Activated naive CD4-positive, alpha-beta T cell (primary cell): ENCODE measurements at regions not wholly inside any gene's neighbourhood (a gene's known extent, or its start where the extent isn't known, plus 50 kb on each side); places are given as distances from the start of the nearest gene placed in this dataset.
"Not testable (repeated sequence)": the region's sequence is repeated elsewhere in the genome, so short reads cannot be mapped to it uniquely, and the experiment has no call there.

Source experiments
- DNase-seq, 4 experiments: peaks; one replicate each; lab custom pipeline; 2025; lab: John Stamatoyannopoulos, UW

DNA sequence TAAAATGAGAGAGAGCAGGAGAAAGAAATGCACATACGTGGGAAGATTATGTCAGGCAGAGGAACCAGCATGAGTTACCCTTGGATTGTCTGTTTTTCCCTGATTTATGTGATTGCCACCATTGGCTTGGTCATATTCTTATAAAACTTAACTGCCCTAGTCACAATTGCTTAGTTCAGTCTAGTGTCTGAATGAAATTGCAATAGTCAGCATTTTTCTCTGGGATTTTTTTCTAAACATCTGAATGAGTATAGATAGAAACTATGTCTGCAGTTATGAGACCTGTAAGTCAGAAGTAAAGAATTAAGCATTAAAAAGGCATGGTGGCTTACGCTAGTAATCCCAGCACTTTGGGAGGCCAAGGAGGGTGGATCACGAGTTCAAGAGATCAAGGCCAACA lies 889.8 kb downstream of the PLA2G4A start:
- no peak for DNase-seq

DNA sequence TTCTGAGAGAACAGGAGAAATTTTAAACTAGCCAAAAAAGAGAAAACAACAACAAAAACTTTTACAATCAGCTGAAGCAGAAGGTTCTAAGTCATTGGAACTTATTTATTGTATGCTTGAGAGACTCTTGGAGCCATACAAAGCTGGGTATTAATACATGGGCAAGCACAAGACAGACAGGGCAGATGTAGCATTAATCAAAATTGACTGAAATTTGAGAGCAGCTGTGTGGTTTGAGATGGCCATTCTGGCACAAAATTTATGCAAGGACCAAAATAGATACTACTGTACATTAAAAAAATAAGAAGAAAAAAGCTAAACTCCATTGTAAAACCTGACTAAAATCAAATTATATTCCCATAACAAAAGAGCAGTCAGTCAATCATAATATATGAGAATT lies 892.5 kb downstream of the PLA2G4A start:
- no peak for DNase-seq

DNA sequence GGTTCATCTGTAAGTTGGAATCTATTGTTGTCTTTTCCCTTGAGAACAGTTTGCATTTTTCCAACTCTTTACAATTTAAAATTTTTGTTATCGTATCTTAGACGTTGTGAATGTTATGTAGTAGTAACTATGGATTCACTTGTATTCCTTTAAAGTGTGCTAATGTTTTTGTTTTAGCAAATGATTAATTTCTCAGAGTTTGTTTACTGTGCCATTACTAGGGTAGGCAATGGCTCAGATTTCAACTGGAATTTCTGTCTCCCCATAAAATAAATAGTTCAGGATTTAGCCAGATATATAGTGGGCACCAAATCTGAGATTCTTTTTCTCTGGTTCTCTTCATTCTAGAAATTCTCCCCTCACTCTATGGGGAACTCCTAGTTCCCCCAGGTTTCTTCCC lies 896.5 kb downstream of the PLA2G4A start:
- no peak for DNase-seq

DNA sequence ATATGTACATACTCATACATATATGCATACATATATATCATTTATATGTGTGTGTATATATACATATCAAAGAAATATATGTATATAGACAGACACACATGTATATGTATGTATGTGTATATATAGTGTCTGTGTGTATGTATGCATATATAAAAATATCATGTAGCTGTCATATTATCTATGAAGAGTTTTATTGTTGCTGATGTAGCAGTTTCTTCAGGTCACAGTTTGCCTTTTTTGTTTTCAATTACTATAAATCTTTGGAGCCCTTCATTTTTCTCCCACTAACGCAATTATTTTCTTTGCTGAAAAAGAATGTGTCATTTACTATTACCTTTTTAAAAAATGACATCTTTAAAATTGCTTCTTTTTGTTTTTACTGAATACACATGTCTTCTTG lies 904.5 kb downstream of the PLA2G4A start:
- DNase-seq, result no peak

DNA sequence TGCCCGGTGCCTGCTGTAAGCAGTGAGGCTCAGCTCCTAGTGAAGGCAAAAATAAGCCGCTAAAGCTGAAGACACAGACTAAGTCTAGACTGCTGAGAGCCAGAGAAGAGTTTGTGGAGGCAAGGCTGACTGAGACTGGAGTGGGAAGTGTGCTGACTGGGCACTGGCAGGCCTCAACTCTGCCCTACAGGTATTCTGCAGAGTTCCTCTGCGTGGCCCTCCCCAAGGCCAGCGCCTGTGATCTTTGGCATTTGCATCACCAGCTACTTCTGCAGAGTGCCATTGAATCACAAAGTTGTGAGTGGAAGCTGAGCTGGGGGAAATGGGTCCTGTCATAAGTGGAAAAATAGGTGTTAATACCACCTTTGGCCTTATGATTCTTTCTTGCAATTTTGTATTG lies 905.7 kb downstream of the PLA2G4A start:
- no peak for DNase-seq

DNA sequence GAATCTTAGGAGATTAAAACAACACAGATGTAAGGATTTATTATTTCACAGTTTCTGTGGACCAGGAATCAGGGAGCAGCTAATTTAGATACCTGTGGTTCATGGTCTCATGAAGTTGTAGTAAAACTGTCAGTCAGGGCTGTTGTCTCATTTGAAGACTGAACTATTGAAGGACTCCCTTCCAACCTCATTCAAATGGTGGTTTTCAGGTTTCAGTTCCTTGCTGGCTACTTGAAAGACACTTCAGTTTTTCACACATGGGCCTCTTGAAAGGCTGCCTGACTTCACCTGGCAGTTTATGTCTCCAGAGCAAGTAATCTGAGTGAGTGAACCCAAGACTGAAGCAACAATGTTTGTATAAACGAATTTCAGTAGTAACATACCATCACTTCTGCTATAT lies 915.9 kb downstream of the PLA2G4A start:
- no peak for DNase-seq

DNA sequence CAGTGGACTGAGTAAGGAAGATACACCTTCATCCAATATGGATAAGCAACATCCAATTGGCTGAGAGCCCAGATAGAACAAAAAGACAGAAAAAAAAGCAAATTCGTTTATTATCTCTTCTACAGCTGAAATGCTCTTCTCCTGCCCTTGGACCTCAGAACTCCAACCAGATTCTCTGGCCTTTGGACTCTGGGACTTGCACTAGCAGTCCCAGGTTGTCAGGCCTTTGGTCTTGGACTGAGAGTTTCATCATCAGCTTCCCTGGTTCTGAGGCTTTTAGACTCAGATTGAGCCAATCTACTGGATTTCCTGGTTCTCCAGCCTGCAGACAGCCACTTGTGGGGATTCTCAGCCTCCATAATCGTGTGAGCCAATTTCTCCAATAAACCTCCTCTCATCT lies 926.8 kb downstream of the PLA2G4A start:
- DNase-seq, result no peak

DNA sequence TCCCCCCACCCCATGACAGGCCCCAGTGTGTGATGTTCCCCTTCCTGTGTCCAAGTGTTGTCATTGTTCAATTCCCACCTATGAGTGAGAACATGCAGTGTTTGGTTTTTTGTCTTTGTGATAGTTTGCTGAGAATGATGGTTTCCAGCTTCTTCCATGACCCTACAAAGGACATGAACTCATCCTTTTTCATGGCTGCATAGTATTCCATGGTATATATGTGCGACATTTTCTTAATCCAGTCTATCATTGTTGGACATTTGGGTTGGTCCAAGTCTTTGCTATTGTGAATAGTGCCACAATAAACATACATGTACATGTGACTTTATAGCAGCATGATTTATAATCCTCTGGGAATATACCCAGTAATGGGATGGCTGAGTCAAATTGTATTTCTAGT lies 927.9 kb downstream of the PLA2G4A start:
- not testable (repeated sequence) for DNase-seq

DNA sequence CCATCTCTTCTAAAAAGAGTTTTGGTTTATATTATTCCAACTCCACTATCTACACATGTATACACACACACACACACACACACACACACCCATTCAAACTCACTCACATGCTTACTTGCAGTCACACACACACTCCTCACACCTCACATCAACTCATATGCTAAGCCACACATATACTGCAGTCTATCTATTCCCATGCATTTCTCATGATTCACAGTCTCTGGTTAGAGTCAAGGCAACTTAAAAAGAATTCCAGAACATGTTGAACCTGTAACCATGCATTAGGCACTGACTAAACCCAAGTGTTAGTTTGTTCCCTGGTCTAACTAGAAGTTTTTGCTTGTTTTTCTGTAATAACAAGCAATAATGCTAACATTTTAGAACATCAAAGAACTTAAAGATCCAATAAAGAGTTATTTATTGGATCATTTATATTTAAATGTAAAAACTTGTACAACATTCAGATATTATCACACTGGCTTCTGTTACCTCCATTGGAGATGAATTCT lies 931.1 kb downstream of the PLA2G4A start:
- DNase-seq, result no peak

DNA sequence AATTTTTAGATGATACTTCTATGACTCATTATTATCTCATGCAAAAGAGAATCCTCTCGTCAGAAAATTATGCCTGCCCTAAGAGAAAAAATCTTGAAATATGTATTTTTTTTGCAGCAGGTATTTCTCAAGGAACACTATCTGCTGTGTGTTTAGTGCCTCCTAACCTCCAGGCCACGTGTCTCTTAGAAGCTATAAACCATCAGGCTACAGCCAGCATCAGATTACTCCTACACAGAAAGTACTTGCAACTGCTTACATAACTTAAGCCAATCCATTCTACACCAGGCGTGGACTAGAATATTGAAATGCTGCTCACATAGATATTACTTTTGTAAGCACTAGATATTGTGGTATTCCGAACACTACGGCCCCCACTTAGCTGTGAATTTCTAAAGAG lies 933.4 kb downstream of the PLA2G4A start:
- DNase-seq, result no peak

DNA sequence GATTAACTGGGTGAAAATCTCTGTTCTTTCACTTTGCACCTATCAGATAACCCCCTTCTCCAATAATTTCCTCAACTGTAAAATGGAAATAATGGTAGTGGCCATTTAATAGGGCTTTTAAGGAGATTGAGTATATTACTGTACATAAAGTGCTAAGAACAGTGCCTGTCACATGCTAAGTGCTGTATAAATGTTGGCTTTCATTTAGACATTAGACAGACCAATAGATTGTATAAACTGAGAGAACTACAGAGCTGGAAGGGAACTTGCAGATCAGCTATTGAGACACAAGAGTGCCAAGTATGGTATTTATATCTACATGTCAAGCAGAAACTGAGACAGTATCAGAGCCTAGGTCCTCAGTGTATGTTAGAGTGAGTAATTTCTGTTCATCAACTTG lies 934.7 kb downstream of the PLA2G4A start:
- DNase-seq, result no peak

DNA sequence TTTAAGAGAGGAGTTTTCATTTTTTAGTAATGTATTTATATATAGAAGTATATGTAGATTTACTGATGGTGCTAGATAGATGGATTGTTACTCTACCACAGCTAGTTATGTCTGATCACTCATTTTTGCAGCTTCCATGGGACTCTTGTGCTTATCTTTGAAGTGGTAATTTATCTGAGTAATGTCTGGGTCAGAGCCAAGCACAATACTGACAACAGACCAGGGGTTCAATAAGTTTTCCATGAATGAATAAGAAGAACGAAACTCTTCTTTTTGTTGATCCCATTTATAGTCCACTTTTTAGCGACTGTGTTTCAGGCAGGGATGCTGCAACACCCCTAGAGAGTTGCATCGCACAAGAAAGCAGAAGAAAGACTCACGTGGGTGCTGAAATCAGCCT lies 935.2 kb downstream of the PLA2G4A start:
- DNase-seq, result no peak

DNA sequence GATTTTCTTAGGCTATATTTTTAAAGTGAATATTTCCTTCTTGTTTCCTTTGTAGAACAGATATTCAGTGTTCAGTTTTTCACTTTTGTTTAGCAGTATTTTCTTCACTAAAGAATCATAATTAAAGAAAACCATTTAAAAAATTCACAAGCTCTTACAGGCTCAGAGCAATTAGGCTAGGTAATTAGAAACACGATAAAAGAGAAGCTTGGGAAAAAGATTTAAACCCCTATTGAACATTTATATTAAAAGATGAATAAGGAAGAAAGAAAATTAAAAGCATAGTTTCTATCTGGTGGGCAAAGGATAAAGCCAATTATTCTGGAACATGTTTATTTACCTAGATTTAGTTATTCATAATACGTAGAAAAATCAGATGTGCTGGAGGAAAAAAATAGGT lies 942.6 kb downstream of the PLA2G4A start:
- no peak for DNase-seq

DNA sequence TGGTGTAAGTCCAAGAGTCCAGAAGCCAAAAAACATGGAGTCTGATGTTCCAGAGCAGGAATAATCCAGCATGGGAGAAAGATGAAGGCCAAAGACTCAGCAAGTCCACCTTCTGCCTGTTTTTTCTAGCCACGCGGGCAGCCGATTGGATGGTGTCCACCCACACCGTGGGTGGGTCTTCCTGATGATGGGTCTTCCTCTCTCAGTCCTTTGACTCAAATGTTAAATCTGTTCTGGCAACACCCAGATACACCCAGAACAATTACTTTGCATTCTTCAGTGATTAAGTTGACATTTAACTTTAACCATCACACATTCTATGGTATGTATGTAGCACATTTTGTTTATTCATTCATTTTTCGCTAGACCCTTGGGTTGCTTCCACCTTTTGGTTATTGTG lies 944.4 kb downstream of the PLA2G4A start:
- DNase-seq, result no peak

DNA sequence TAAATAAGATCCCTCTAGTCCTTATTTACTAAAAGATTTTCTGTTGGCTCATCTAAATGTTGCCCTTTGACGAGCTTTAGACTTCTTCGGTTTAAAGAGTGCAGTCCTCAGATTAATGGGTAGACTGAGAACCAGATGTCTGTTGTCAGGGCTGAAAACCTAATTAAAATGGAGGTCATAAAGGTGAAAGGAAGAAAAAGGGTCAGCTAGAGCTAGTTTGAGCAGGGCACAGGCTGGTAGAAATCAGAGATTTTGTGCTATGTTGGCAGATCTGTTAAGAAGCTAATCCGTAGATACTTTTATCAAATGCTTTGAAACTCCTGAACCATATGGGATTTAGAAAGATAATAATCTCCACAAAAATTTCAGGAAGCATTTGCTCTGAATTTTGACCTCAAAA lies 959.0 kb downstream of the PLA2G4A start:
- DNase-seq, result no peak

DNA sequence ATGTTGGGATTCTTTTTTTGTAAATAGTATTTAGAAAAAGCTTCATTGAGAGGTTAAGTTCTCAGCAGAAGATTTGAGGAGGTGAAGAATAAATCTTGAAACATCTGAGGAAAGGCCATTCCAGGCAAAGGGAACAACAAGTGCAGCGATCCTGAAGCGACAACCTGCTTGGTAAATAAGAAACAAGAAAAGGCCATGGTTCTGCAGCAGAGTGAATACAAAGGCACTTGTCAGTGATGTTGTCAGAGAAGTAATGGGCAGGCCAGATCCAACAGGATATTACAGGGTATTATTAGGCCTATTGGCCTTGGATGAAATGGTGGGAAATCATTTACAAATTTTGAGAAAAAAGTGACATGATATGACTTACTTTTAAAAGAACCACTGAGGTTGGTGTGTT lies 960.0 kb downstream of the PLA2G4A start:
- no peak for DNase-seq

DNA sequence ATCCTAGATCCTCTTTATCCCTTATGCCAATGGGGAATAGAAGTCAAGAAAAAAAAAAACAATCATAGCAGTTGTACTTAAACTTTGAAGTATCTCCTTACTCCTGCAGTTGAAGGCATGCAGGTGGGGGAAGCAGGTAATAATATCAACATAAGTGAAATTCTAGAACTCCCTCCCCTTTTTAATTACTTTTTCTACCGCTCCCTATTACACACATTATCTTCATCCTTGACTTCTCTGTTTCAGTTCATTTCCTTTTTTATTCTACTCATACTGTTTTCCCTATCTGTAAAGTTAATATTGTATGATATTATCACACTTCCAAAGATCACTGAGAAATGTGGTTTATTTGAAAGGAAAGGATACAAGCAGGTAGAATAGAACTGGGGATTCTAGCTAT lies 962.0 kb downstream of the PLA2G4A start:
- DNase-seq, result no peak

DNA sequence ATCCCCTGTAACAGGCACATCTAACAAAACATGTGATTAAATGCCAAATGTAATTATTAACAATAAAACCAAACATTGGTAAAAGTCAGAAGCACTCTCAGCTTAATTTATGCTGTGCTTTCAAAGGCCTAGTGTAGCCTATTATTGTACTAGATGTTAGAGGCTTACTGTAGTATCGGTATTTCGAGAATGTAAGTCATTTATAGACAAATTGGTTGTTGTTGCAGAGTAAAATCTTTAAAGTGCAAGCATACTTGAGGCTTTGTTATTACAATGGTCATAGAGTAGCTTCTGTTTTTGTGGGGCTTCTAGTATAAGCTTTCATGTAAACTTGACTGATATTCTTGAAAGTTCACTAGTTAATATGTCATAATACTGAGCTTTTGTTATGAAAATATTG lies 965.8 kb downstream of the PLA2G4A start:
- DNase-seq, result no peak

DNA sequence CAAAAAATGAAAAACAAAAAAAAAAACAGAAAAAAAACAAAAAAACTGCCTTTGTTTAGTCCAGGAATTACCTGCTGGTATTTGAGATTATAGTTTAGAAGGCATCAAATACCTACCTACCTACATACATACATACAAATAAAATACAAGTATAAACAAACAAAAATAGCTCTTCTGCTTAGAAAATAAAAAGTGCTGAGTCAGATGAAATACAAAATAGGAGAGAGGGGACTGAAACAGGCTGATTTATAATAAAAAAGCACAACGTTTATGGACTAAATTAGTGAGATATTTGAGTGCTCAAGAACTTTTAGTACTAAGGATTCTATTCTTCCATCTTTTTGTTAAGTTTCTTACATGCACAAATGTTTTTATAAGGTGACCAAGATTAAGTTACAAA lies 980.8 kb downstream of the PLA2G4A start:
- DNase-seq, result no peak

DNA sequence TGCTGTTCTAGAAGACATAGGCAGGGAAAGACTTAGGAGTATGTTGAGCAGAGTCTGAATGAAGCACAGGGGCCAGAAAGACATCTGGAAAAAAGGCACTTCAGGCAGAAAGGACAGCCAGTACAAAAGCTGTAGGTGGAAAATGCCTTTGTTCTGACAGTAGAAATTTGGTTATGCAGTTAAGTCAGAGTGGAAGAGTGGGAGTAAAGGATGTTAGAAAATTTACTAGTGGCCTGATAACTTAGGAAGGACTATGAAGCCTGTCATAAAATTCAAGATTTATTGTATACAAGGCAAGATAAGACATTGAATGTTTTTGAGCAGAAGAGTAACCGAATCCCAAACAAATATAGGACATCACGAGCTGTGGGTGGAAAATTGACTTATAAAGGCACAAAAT lies 987.9 kb downstream of the PLA2G4A start:
- no peak for DNase-seq

DNA sequence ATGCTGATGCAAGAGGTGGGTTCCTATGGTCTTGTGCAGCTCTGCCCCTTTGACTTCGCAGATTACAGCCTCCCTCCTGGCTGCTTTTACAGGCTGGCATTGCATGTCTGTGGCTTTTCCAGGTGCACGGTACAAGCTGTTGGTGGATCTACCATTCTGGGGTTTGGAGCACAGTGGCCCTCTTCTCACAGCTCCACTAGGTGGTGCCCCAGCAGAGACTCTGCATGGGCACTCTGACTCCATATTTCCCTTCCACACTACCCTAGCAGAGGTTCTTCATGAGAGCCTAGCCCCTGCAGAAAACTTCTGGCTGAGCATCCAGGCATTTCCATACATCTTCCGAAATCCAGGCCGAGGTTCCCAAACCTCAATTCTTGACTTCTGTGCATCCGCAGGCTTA lies 989.0 kb downstream of the PLA2G4A start:
- no peak for DNase-seq

DNA sequence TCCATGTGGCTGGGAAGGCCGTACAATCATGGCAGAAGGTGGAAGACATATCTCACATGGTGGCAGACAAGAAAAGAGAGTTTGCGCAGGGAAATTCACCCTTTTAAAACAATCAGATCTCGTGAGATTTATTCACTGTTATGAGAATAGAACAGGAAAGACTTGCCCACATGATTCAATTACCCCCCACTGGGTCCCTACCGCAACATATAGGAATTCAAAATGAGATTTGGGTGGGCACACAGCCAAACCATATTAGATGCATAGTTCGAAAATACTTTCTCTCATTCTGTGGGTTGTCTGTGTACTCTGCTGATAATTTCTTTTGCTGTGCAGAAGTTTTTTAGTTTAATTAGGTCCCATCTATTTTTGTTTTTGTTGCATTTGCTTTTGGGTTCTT lies 990.3 kb downstream of the PLA2G4A start:
- DNase-seq, result no peak

DNA sequence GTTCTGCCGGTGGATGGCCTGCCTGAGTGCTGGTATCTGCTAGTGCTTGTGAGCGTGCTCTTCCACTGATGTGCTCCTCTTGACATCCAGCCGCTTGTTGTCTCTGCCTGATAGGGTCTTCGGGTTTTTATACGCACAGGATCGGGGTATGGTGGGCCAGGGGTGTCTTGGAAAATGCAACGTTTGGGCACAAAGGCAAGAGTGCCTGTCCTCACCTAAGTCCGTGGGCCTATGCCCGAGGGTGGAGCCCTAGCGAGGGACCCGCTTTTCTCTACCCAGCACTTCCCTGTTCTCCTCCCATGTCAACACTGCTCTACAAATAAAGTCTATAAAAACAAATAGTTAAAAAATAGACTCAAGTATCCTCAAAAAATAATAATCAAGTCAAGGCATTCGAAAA lies 1007.8 kb downstream of the PLA2G4A start:
- no peak for DNase-seq

DNA sequence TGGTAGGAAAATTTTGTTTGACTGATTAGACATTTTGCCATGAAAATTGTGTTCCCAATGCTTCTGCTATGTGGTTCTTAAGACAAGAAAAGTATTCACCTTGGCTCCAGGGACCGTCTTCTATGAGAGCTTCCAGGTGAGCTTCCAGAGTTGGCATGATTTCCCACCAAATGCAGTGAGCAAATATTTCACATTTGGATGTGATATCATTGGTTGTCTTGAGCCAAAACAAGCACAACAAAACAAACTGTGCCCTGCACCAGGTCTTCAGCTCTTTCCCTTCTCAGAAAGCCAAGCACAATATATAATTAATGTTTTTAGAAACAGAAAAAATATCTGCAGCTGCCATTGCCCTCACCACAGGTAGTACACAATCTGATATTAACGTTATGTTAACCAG lies 1009.0 kb downstream of the PLA2G4A start:
- DNase-seq, result no peak
